Fibroblast of the aortic adventitia (primary cell): ENCODE measurements at regions not wholly inside any gene's neighbourhood (a gene's known extent, or its start where the extent isn't known, plus 50 kb on each side); places are given as distances from the start of the nearest gene placed in this dataset.

Source experiments
- DNase-seq: peaks from one replicate; pipeline ENCODE4 v3.0.0-alpha.2; 2010; ENCODE audit warnings: low read depth
- H3K4me3 ChIP-seq: 2 replicates; pipeline ENCODE4 v1.5.1; 2011; ENCODE audit warnings: low read depth, mild to moderate bottlenecking, control low read depth, low read length, moderate library complexity
- TF ChIP-seq, protein P1 (sequence below): IDR thresholded peaks from 2 replicates; pipeline ENCODE4 v1.5.1; 2011; ENCODE audit warnings: mild to moderate bottlenecking, low read length, control low read depth, inconsistent platforms; ENCODE audit not compliant: insufficient read depth

DNA sequence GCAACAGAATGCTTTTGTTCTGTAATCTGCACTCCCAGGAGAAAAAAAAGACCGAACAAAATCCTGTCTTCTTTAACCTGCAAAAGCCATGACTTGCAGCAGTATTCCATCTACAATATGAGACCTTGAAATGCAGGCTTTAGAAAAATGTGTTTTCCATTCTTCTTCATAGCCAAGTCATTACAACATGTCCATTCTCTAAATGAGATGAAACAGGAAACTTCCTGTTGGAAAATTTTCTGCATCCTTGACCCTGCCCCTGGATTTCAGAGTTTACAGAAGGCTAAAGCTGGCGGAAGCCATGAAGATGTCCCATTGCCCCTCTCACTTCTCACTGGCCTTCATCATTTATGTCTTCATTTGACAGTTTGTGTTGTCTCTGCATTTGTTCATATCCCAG is 546.4 kb downstream of the TNS3 start:
- TF ChIP-seq, protein P1, sequence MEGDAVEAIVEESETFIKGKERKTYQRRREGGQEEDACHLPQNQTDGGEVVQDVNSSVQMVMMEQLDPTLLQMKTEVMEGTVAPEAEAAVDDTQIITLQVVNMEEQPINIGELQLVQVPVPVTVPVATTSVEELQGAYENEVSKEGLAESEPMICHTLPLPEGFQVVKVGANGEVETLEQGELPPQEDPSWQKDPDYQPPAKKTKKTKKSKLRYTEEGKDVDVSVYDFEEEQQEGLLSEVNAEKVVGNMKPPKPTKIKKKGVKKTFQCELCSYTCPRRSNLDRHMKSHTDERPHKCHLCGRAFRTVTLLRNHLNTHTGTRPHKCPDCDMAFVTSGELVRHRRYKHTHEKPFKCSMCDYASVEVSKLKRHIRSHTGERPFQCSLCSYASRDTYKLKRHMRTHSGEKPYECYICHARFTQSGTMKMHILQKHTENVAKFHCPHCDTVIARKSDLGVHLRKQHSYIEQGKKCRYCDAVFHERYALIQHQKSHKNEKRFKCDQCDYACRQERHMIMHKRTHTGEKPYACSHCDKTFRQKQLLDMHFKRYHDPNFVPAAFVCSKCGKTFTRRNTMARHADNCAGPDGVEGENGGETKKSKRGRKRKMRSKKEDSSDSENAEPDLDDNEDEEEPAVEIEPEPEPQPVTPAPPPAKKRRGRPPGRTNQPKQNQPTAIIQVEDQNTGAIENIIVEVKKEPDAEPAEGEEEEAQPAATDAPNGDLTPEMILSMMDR, result no peak
- H3K4me3 ChIP-seq, result no peak overlapping the region
- peak; percentile 29 for DNase-seq

DNA sequence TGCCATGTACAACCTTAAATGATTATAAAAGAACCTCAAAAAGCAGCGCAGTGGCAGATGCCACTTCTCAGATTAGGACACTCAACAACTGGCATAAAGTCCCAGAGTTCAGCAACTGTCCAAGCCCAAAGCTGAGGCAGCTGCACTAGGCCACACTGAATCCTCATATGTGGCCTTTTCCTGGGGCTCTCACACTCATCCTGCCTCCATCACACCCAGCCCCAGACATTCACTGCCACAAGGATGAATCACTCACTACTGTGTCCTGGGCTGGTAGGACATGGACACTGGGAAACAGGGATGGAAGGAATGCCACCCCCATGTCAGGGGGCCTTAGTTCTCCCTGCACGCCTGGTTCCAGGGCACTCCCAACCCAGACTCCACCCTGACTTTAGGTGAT is 547.7 kb downstream of the TNS3 start:
- no peak overlapping the region for H3K4me3 ChIP-seq
- DNase-seq, result no peak
- TF ChIP-seq, protein P1, result no peak

DNA sequence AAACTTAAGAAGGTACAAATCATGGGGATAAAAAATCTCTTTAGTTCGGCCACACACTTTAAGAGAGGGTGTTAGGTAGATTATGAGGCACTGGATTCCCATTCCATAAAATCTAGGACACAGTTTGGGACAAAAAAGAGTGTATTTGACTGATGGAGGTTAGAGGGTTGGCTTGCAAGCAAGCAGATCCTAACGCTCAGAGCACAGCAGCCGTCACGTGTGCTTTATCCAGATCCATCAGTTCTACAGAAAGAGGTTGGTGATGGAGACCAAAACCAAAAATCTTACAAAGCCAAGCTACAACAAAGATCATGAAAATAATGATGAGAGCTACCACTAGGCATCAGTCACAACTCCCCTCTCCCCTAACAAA is 549.4 kb downstream of the TNS3 start:
- TF ChIP-seq, protein P1, result no peak
- no peak overlapping the region for H3K4me3 ChIP-seq
- DNase-seq, result no peak

DNA sequence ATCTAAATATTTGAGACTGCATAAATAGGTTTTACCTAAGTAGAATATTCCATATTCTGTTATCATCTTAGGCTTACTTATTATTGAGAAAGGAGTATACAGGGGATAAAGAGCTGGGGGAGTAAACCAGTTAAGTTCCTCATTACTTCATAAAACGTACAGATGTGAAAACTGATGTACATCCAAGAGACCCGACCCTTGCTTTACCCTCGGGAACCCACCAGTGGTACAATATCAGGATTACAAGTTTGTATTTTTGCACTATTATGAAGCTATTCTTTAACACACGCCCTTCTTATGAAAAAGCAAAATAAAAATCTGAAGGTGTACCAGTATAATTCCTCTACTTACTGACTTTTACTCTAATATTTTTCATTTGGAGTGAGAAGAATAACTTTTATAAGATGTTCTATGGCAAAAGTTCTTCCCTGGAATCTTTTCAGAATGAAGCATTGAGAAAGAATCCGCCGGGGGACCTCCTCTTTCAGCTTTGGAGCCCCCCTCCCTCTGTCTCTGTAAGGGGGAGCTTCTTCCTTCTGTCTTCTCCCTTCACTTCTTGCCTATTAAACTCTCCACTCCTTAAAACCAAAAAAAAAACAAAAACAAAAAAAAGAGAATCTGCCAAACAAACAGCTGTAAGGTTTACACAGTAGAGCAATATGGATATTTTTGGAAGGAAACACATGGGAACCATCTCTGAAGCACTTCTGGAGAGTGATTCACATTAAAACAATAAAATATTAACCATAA is 550.0 kb downstream of the TNS3 start:
- TF ChIP-seq, protein P1, result no peak
- H3K4me3 ChIP-seq, result no peak overlapping the region
- DNase-seq, result peak; percentile 36

DNA sequence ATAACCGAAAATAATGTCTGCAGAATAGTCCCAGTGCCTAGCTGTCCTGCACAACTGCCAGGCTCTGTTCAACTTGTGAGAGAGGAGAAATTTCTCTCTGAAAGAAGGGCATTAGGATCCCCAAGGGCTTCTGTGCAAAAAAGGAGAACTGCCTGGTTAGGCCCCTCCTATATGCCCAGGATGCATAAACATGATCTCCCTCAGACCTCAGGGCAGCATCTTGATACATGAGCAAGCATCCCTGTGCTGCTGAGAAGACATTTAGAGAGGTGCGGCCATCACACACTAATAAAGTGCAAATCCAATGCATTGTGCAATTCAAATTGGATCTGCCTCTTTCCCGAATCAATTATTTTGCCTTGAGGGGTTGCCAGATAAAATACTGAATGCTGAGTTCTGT is 553.6 kb downstream of the TNS3 start:
- DNase-seq, result no peak
- H3K4me3 ChIP-seq, result no peak overlapping the region
- TF ChIP-seq, protein P1, result no peak

DNA sequence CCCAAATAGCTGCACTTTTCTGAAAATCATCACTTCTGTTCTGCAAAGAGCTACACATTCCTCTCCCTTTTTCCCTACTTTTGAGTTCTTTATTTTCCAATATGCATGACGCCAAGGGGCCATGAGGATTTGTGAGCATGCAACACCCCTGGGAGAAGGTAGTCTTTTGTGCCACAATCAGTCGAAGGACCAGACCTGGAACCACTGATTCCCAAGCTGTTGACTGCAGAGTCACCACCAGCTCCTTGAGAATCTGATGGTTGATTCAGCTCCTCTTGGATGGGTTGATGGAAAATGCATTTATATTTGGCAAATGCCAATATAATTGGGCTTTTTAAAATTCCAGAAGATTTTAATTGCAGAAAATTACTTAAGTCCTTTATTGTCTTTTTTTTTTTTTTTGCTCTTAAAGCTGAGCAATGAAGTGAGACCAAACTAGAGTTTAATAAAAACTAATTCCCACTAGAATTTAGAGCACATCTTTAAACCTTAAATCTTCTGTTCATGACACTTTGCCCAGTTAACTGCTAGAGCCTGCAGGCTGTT is 554.1 kb downstream of the TNS3 start:
- TF ChIP-seq, protein P1, result no peak
- no peak for DNase-seq
- no peak overlapping the region for H3K4me3 ChIP-seq
